ENCODE measurements at regions not wholly inside any gene's neighbourhood (a gene's known extent, or its start where the extent isn't known, plus 50 kb on each side); places are given as distances from the start of the nearest gene placed in this dataset.

GRCh38 chr17:72447251-72447640, 326.4 kb downstream of the SOX9 start:
- Histone ChIP-seq H3K36me3 (ENCODE audit: insufficient read depth, low read length, poor library complexity, severe bottlenecking) (no peaks in the 10 kb centered on the region), H3K4me3 (ENCODE audit: low read depth, low read length, poor library complexity, severe bottlenecking) (no peak overlapping the region), H3K9me3 (ENCODE audit: low read depth, low read length, poor library complexity, severe bottlenecking) (no peaks in the 10 kb centered on the region), H3K27ac (ENCODE audit: low read depth, low read length, poor library complexity, severe bottlenecking) (no peak overlapping the region), H3K27me3 (replicated peaks; ENCODE audit: insufficient read depth, low read depth, low read length, poor library complexity) (no peaks in the 10 kb centered on the region), H3K4me1 (ENCODE audit: insufficient read depth, low read length, poor library complexity, severe bottlenecking) (no peaks in the 10 kb centered on the region)
- CTCF ChIA-PET: no interaction called here
- POLR2A ChIA-PET (ENCODE audit: low non-redundant PET): interaction anchor here (0.5 kb wide), 1 partner anchor 326 kb away, joined by 5 read pairs; the partner anchor contains the start of gene SOX9
- DNase-seq (ENCODE audit: low spot score): no peak
- intact Hi-C loops (cut with micrococcal nuclease; ENCODE audit: unreplicated experiment): no loop called here
- TF ChIP-seq CTCF (conservative IDR thresholded peaks at IDR 0.05; ENCODE audit: low read depth, low read length) (no peak), EZH2 (IDR thresholded peaks at IDR 0.05; ENCODE audit: borderline replicate concordance, low read depth, low read length, poor library complexity, severe bottlenecking) (no peak)
- no TSS peak for BruUV-seq (replicated peaks)

- no peak for DNase-seq (ENCODE audit: low spot score)
- H3K27ac ChIP-seq (ENCODE audit: low read depth, low read length, poor library complexity, severe bottlenecking): no peak overlapping the region
- POLR2A ChIA-PET (ENCODE audit: low non-redundant PET): no interaction called here
- TF ChIP-seq CTCF (conservative IDR thresholded peaks at IDR 0.05; ENCODE audit: low read depth, low read length): no peak
- TF ChIP-seq EZH2 (IDR thresholded peaks at IDR 0.05; ENCODE audit: borderline replicate concordance, low read depth, low read length, poor library complexity, severe bottlenecking): no peak
- H3K27me3 ChIP-seq (replicated peaks; ENCODE audit: insufficient read depth, low read depth, low read length, poor library complexity): no peaks in the 10 kb centered on the region
- BruUV-seq (replicated peaks): no TSS peak
- H3K9me3 ChIP-seq (ENCODE audit: low read depth, low read length, poor library complexity, severe bottlenecking): no peaks in the 10 kb centered on the region
- H3K4me1 ChIP-seq (ENCODE audit: insufficient read depth, low read length, poor library complexity, severe bottlenecking): no peaks in the 10 kb centered on the region
- no peak overlapping the region for H3K4me3 ChIP-seq (ENCODE audit: low read depth, low read length, poor library complexity, severe bottlenecking)
- CTCF ChIA-PET: no interaction called here
- intact Hi-C loops (cut with micrococcal nuclease; ENCODE audit: unreplicated experiment): no loop called here
- no peaks in the 10 kb centered on the region for H3K36me3 ChIP-seq (ENCODE audit: insufficient read depth, low read length, poor library complexity, severe bottlenecking)
Measured at GRCh38 chr17:72448019-72448418, 327.2 kb downstream of the SOX9 start.

GRCh38 chr17:72452286-72453173, 331.7 kb downstream of the SOX9 start:
- BruUV-seq (replicated peaks): no TSS peak
- H3K9me3 ChIP-seq (ENCODE audit: low read depth, low read length, poor library complexity, severe bottlenecking): no peaks in the 10 kb centered on the region

More at GRCh38 chr17:72452286-72453173, 331.7 kb downstream of the SOX9 start:
- H3K27me3 ChIP-seq (replicated peaks; ENCODE audit: insufficient read depth, low read depth, low read length, poor library complexity): no peaks in the 10 kb centered on the region
- no peak for DNase-seq (ENCODE audit: low spot score)
- H3K36me3 ChIP-seq (ENCODE audit: insufficient read depth, low read length, poor library complexity, severe bottlenecking): no peaks in the 10 kb centered on the region
- TF ChIP-seq EZH2 (IDR thresholded peaks at IDR 0.05; ENCODE audit: borderline replicate concordance, low read depth, low read length, poor library complexity, severe bottlenecking) (no peak), CTCF (conservative IDR thresholded peaks at IDR 0.05; ENCODE audit: low read depth, low read length) (no peak)
- H3K27ac ChIP-seq (ENCODE audit: low read depth, low read length, poor library complexity, severe bottlenecking): no peak overlapping the region
- intact Hi-C loops (cut with micrococcal nuclease; ENCODE audit: unreplicated experiment): no loop called here
- peaks cover under 1% of the 10 kb centered on the region for H3K4me1 ChIP-seq (ENCODE audit: insufficient read depth, low read length, poor library complexity, severe bottlenecking)
- ChIA-PET CTCF (no interaction called here), POLR2A (ENCODE audit: low non-redundant PET) (no interaction called here)
- H3K4me3 ChIP-seq (ENCODE audit: low read depth, low read length, poor library complexity, severe bottlenecking): no peak overlapping the region

Data from A673 (cell line).